ENCODE measurements at regions not wholly inside any gene's neighbourhood (a gene's known extent, or its start where the extent isn't known, plus 50 kb on each side); places are given as distances from the start of the nearest gene placed in this dataset.

DNA sequence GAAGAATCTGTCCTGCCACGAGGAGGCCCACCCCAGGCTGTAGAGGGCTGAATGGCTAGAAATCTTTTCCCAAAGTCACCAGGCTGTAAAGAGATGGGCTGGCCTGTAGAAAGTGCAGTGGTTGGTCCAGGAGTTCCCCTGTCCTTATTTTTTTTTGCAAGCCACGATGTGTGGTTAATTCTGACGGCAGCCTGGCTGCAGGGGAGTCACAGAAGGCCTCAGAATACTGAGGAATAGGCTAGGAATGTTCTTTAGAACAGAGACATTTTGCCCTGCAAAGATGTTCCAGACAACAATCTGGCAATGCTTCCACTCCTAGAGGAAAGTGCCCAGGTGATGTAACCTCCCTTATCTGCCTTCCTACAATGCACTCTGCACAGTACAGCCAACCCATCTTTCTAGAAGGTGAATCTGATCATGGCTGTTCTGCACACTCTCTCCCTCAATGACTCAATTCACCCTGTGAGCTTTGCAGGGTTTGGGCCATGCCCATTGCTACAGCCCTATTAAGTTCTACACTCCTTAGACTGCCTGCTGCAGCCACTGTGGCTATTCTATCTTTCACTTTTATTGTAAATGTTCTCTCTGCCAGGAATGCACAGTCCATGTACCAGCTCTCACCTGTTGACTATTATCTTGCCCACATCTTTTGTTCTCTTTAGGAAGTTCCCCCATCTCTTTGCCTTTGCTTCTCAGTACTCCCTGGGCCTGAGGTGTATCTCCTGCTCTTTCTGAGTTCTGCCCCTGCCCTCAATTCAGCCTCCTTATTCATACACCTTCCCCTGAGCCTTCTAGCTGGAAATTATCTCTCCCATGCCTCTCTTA, 377.8 kb upstream of the CLINT1 start:
- WGBS, 2 donors = 56 to 69% methylated on average over 3 of the region's 3 CpGs
- TF ChIP-seq, protein P1, sequence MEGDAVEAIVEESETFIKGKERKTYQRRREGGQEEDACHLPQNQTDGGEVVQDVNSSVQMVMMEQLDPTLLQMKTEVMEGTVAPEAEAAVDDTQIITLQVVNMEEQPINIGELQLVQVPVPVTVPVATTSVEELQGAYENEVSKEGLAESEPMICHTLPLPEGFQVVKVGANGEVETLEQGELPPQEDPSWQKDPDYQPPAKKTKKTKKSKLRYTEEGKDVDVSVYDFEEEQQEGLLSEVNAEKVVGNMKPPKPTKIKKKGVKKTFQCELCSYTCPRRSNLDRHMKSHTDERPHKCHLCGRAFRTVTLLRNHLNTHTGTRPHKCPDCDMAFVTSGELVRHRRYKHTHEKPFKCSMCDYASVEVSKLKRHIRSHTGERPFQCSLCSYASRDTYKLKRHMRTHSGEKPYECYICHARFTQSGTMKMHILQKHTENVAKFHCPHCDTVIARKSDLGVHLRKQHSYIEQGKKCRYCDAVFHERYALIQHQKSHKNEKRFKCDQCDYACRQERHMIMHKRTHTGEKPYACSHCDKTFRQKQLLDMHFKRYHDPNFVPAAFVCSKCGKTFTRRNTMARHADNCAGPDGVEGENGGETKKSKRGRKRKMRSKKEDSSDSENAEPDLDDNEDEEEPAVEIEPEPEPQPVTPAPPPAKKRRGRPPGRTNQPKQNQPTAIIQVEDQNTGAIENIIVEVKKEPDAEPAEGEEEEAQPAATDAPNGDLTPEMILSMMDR (IDR thresholded peaks at IDR 0.05; ENCODE audit: control extremely low read depth, extremely low read depth) = no peak
- peak; percentile 41 for ATAC-seq (ENCODE audit: insufficient read depth, low FRiP score)
- no peaks in the 10 kb centered on the region for H3K4me1 ChIP-seq (ENCODE audit: control insufficient read depth in 5 of 5, insufficient read depth in 5 of 5, low read length in 5 of 5)
- H3K9ac ChIP-seq (ENCODE audit: insufficient read depth in 1 of 2, low read length in 2 of 2) = no peak overlapping the region
- no peak overlapping the region for H3K27ac ChIP-seq (ENCODE audit: low read depth in 1 of 2, low read length in 1 of 2)
- DNase-seq = no peak
- no peaks in the 10 kb centered on the region for H3K36me3 ChIP-seq (ENCODE audit: control insufficient read depth in 4 of 4, insufficient read depth in 4 of 4, low read length in 4 of 4)
- no peak overlapping the region for H3K4me3 ChIP-seq
- no peaks in the 10 kb centered on the region for H3K27me3 ChIP-seq (ENCODE audit: control insufficient read depth in 3 of 3, insufficient read depth in 3 of 3, low read length in 2 of 3)
- H3K9me3 ChIP-seq (ENCODE audit: control insufficient read depth in 4 of 4, insufficient read depth in 3 of 4, low read length in 3 of 4) = peaks cover 0 to under 1% (median 0%) of the 10 kb centered on the region in 4 donors

DNA sequence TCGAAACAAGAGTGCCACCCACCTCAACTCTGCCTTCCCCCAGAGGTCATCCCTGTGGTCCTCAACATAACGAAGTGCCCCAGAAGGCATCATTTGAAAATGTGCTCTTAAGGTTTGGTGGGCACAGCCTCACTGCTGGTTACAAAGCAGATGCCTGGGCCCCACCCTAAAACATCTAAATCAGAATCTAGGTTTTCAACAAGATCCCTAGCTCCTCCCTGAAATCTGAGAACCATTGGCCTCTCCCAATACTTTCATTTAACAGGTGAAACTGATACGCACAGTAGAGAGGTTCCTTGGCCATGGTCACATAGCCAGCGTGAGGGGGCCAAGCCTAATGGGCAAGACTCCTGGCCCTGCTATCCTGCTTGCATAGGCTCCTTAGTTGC, 376.2 kb upstream of the CLINT1 start:
- ATAC-seq (ENCODE audit: insufficient read depth, low FRiP score) (no peak), DNase-seq (no peak)
- peaks cover 0 to 1% (median 0%) of the 10 kb centered on the region in 4 donors for H3K9me3 ChIP-seq (ENCODE audit: control insufficient read depth in 4 of 4, insufficient read depth in 3 of 4, low read length in 3 of 4)
- H3K27ac ChIP-seq (ENCODE audit: low read depth in 1 of 2, low read length in 1 of 2) = no peak overlapping the region
- no peak overlapping the region for H3K9ac ChIP-seq (ENCODE audit: insufficient read depth in 1 of 2, low read length in 2 of 2)
- no peaks in the 10 kb centered on the region for H3K4me1 ChIP-seq (ENCODE audit: control insufficient read depth in 5 of 5, insufficient read depth in 5 of 5, low read length in 5 of 5)
- H3K36me3 ChIP-seq (ENCODE audit: control insufficient read depth in 4 of 4, insufficient read depth in 4 of 4, low read length in 4 of 4) = no peaks in the 10 kb centered on the region
- WGBS, 2 donors = 79 to 85% methylated on average over 4 of the region's 4 CpGs
- no peaks in the 10 kb centered on the region for H3K27me3 ChIP-seq (ENCODE audit: control insufficient read depth in 3 of 3, insufficient read depth in 3 of 3, low read length in 2 of 3)
- no peak overlapping the region for H3K4me3 ChIP-seq
- TF ChIP-seq, protein P1 (IDR thresholded peaks at IDR 0.05; ENCODE audit: control extremely low read depth, extremely low read depth) = no peak

DNA sequence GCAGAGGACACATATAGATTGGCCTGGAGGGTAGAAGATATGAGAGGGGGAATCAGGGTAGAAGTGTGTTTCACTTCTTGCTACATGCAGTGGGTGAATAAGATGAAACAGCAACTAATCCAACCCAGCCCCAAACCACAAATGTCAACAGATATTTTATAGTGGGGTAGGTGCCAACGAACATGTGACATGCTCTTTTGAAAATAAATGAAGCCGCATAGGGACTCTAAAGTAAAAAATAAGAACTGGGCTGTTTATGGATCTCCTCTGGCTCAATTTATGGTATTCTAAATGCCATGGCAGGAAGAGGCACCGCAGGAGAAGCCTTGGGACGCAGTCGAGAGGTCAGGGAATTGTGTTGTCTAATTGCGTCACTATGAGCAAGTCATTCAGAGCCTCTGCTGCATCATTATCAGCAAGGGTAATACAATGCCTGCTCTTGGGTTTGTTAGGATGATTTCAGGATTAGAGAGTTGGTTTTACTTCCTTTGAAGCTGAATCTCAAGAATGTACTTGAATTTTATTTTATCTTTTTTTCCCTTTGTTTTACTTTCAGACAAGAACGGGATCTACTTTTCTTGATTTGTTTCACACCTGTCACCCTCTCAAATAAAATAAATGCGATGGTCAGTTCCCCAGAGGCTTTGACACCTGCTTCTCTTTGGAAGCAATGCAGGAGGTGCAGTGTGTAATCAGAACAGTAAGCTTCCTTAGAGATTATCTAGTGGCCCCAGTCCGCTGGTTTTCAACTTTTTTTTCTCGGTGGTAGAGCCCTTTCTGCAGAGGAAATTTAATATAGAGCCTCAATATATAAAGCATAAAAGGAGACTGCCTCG, 375.6 kb upstream of the CLINT1 start:
- Histone ChIP-seq H3K27ac (ENCODE audit: low read depth in 1 of 2, low read length in 1 of 2) (no peak overlapping the region), H3K36me3 (ENCODE audit: control insufficient read depth in 4 of 4, insufficient read depth in 4 of 4, low read length in 4 of 4) (no peaks in the 10 kb centered on the region), H3K27me3 (ENCODE audit: control insufficient read depth in 3 of 3, insufficient read depth in 3 of 3, low read length in 2 of 3) (no peaks in the 10 kb centered on the region), H3K4me1 (ENCODE audit: control insufficient read depth in 5 of 5, insufficient read depth in 5 of 5, low read length in 5 of 5) (no peaks in the 10 kb centered on the region), H3K4me3 (no peak overlapping the region), H3K9me3 (ENCODE audit: control insufficient read depth in 4 of 4, insufficient read depth in 3 of 4, low read length in 3 of 4) (peaks cover 0 to 1% (median 0%) of the 10 kb centered on the region in 4 donors), H3K9ac (ENCODE audit: insufficient read depth in 1 of 2, low read length in 2 of 2) (no peak overlapping the region)
- ATAC-seq (ENCODE audit: insufficient read depth, low FRiP score) (no peak), DNase-seq (no peak)
- TF ChIP-seq, protein P1 (IDR thresholded peaks at IDR 0.05; ENCODE audit: control extremely low read depth, extremely low read depth) = no peak
- WGBS, 2 donors = 30 to 54% methylated on average over 11 of the region's 11 CpGs

Data from lung (tissue), 11 donors.